HCT116 (cell line): ENCODE measurements at regions not wholly inside any gene's neighbourhood (a gene's known extent, or its start where the extent isn't known, plus 50 kb on each side); places are given as distances from the start of the nearest gene placed in this dataset.
"Not testable (repeated sequence)": the region's sequence is repeated elsewhere in the genome, so short reads cannot be mapped to it uniquely, and the experiment has no call there.

Experiments
- ATAC-seq: fragments of 200-7000 bp; cut with Tn5 transposase; 2 replicates; pipeline ENCODE4 v1.9.1; 2020; ENCODE audit warnings: mild to moderate bottlenecking, moderate library complexity
- BruUV-seq: library from RNA; stranded (reverse); fragments of 400-500 nt; replicated peaks from 2 replicates; lab custom pipeline; 2021; lab: Mats Ljungman, UMichigan
- CTCF ChIA-PET: fragments of 300-600 bp; sonication (Branson Sonifier 250); formaldehyde crosslinking; loops from one replicate; lab custom pipeline; 2021; ENCODE audit warnings: antibody characterized with exemption; lab: Charles Lee
- POLR2A ChIA-PET: fragments of 300-600, 350-600 bp; sonication (Branson Sonifier 250); formaldehyde crosslinking; loops from one replicate; lab custom pipeline; 2021; ENCODE audit warnings: antibody characterized with exemption; lab: Charles Lee
- RAD21 ChIA-PET, 2 experiments: fragments of 300-600 bp; sonication (Branson Sonifier 250); formaldehyde crosslinking; loops; one replicate each; lab custom pipeline; 2023; ENCODE audit warnings: low total read pairs in 2 of 2; ENCODE audit not compliant: uncharacterized antibody in 2 of 2, unreplicated experiment in 2 of 2, low non-redundant PET in 1 of 2; lab: Charles Lee
- DNase-seq: peaks from one replicate; pipeline ENCODE4 v3.0.0-alpha.2; 2010; ENCODE audit warnings: low read depth, low spot score
- H2AFZ ChIP-seq: fragments of 200-600 bp; shearing (Covaris generic), sonication (generic); 2 replicates; pipeline ENCODE4 v1.6.1; 2017; ENCODE audit warnings: low read depth, mixed run types, mixed read lengths, antibody characterized with exemption, low read length; ENCODE audit not compliant: poor library complexity, severe bottlenecking
- H3K27ac ChIP-seq: 2 replicates; pipeline ENCODE4 v1.5.1; 2012; ENCODE audit warnings: low read depth, low read length
- H3K27me3 ChIP-seq: fragments of 200-600 bp; sonication (generic); 2 replicates; pipeline ENCODE4 v1.6.1; 2016; ENCODE audit warnings: mixed run types, low read length, mixed read lengths; ENCODE audit not compliant: insufficient read depth
- H3K36me3 ChIP-seq, 2 experiments: fragments of 200-500 bp in 1 of 2; fragments of 200-600 bp in 1 of 2; sonication (Bioruptor generic) in 1 of 2; sonication (generic) in 1 of 2; 2 replicates each; pipeline versions ENCODE4 v1.5.1 to v1.6.1; 2014 to 2016; ENCODE audit warnings: low read length in 2 of 2, inconsistent platforms in 1 of 2, mixed read lengths in 1 of 2, mixed run types in 1 of 2; ENCODE audit not compliant: insufficient read depth in 2 of 2, control insufficient read depth in 1 of 2
- H3K4me1 ChIP-seq, 2 experiments: fragments of 200-600 bp in 1 of 2; sonication (generic) in 1 of 2; 2 replicates each; pipeline versions ENCODE4 v1.5.1 to v1.6.1; 2012 to 2017; ENCODE audit warnings: low read length in 2 of 2, inconsistent platforms in 1 of 2, mild to moderate bottlenecking in 1 of 2, mixed read lengths in 1 of 2, mixed run types in 1 of 2, moderate library complexity in 1 of 2; ENCODE audit not compliant: insufficient read depth in 2 of 2, control insufficient read depth in 1 of 2
- H3K4me2 ChIP-seq: fragments of 200-600 bp; sonication (generic); 2 replicates; pipeline ENCODE4 v1.6.1; 2017; ENCODE audit warnings: mixed run types, low read length, mixed read lengths
- H3K4me3 ChIP-seq, 2 experiments: fragments of 200-600 bp in 1 of 2; sonication (generic) in 1 of 2; replicated peaks in 1 of 2; 2 replicates each; pipeline ENCODE4 v1.5.1; 2011 to 2016; ENCODE audit warnings: low read length in 2 of 2, control low read depth in 1 of 2, low read depth in 1 of 2, mild to moderate bottlenecking in 1 of 2, mixed read lengths in 1 of 2, mixed run types in 1 of 2
- H3K79me2 ChIP-seq: fragments of 200-600 bp; sonication (generic); 2 replicates; pipeline ENCODE4 v1.6.1; 2017; ENCODE audit warnings: mild to moderate bottlenecking, mixed run types, low read length, moderate library complexity, mixed read lengths; ENCODE audit not compliant: insufficient read depth
- H3K9ac ChIP-seq: fragments of 200-600 bp; sonication (generic); 2 replicates; pipeline ENCODE4 v1.6.1; 2016; ENCODE audit warnings: low read length, mixed read lengths
- H3K9me2 ChIP-seq: fragments of 200-600 bp; sonication (generic), shearing (Covaris generic); 2 replicates; pipeline ENCODE4 v1.6.1; 2017; ENCODE audit warnings: mixed run types, mild to moderate bottlenecking, moderate library complexity; ENCODE audit not compliant: insufficient read depth
- H3K9me3 ChIP-seq, 2 experiments: fragments of 200-500 bp in 1 of 2; fragments of 200-600 bp in 1 of 2; sonication (Bioruptor generic) in 1 of 2; sonication (generic) in 1 of 2; 2 replicates each; pipeline ENCODE4 v1.6.1; 2014 to 2017; ENCODE audit warnings: low read length in 2 of 2, mixed read lengths in 2 of 2, inconsistent platforms in 1 of 2, low read depth in 1 of 2, mild to moderate bottlenecking in 1 of 2, mixed run types in 1 of 2, moderate library complexity in 1 of 2; ENCODE audit not compliant: control insufficient read depth in 1 of 2, insufficient read depth in 1 of 2
- H4K20me1 ChIP-seq: fragments of 200-600 bp; sonication (generic), shearing (Covaris generic); 2 replicates; pipeline ENCODE4 v1.6.1; 2017; ENCODE audit warnings: mixed run types, mild to moderate bottlenecking, moderate library complexity; ENCODE audit not compliant: insufficient read depth
- ATF3 ChIP-seq: IDR thresholded peaks from 2 replicates; pipeline ENCODE4 v1.6.1; 2012
- CBX3 ChIP-seq: IDR thresholded peaks from 2 replicates; pipeline ENCODE4 v1.6.1; 2012; ENCODE audit warnings: low read depth
- CEBPB ChIP-seq: IDR thresholded peaks from 2 replicates; pipeline ENCODE4 v1.6.1; 2012; ENCODE audit warnings: low read depth
- CTCF ChIP-seq, 3 experiments: fragments of 200-600 bp in 1 of 3; sonication (generic) in 1 of 3; IDR thresholded peaks in 2 of 3; conservative IDR thresholded peaks in 1 of 3; 2 replicates each; pipeline ENCODE4 v1.5.1; 2012 to 2017; ENCODE audit warnings: low read depth in 2 of 3, low read length in 2 of 3, antibody characterized with exemption in 1 of 3, borderline replicate concordance in 1 of 3, control low read depth in 1 of 3, mild to moderate bottlenecking in 1 of 3, mixed read lengths in 1 of 3, mixed run types in 1 of 3, moderate library complexity in 1 of 3; ENCODE audit not compliant: insufficient read depth in 1 of 3
- EGR1 ChIP-seq: IDR thresholded peaks from 2 replicates; pipeline ENCODE4 v1.6.1; 2012; ENCODE audit warnings: low read depth
- ELF1 ChIP-seq: IDR thresholded peaks from 2 replicates; pipeline ENCODE4 v1.6.1; 2012; ENCODE audit warnings: low read depth, borderline replicate concordance
- FOSL1 ChIP-seq: IDR thresholded peaks from 2 replicates; pipeline ENCODE4 v1.6.1; 2012; ENCODE audit warnings: low read depth
- JUND ChIP-seq: IDR thresholded peaks from 2 replicates; pipeline ENCODE4 v1.6.1; 2012
- MAX ChIP-seq: IDR thresholded peaks from 2 replicates; pipeline ENCODE4 v1.6.1; 2012
- POLR2A ChIP-seq: IDR thresholded peaks from 2 replicates; pipeline ENCODE4 v1.7.0; 2011; ENCODE audit warnings: borderline replicate concordance; ENCODE audit not compliant: insufficient read depth, insufficient read length; ENCODE audit errors: extremely low read depth
- RAD21 ChIP-seq: IDR thresholded peaks from 2 replicates; pipeline ENCODE4 v1.6.1; 2012; ENCODE audit warnings: low read depth, mild to moderate bottlenecking
- SIN3A ChIP-seq: IDR thresholded peaks from 2 replicates; pipeline ENCODE4 v1.6.1; 2012; ENCODE audit warnings: low read depth
- SP1 ChIP-seq: IDR thresholded peaks from 2 replicates; pipeline ENCODE4 v1.6.1; 2012; ENCODE audit warnings: low read depth
- YY1 ChIP-seq: IDR thresholded peaks from 2 replicates; pipeline ENCODE4 v1.6.1; 2011; ENCODE audit warnings: low read length, low read depth, moderate library complexity, mild to moderate bottlenecking; ENCODE audit not compliant: insufficient replicate concordance; ENCODE audit errors: extremely low read depth
- ZFX ChIP-seq: fragments of 450-650 bp; IDR thresholded peaks from 2 replicates; pipeline ENCODE4 v1.6.1; 2017
- ZNF274 ChIP-seq: fragments of 200-500 bp; sonication (Bioruptor generic); IDR thresholded peaks from 2 replicates; pipeline ENCODE4 v1.6.1; 2014; ENCODE audit warnings: mild to moderate bottlenecking, low read depth, low read length, inconsistent platforms
- intact Hi-C: fragments of 100-400 bp; cut with micrococcal nuclease; formaldehyde crosslinking; loops from 2 replicates; pipeline ENCODE4 v1.10.0; 2022
- TF ChIP-seq, protein P1 (sequence below): IDR thresholded peaks from 2 replicates; pipeline ENCODE4 v1.6.1; 2011; ENCODE audit warnings: mild to moderate bottlenecking, low read length, moderate library complexity; ENCODE audit not compliant: insufficient replicate concordance; ENCODE audit errors: extremely low read depth

DNA sequence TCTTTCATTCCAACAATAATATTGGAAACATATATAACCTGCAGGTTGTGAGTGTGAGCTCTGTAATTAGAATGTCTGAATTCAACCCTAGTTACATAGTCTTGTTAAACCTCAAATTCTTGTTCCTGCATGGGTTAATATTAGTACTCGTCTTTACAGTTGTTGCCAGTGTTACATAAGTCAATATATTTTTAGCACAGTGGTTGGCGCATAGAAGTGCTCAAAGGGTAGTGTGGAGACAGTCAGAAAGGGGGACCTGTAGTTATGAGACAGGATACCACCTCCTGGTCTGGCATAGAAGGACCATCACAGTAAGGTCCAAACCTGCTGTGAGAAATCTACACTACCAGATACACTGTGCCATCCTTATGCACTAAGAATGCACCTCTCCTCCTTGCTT is 1045.9 kb upstream of the SLIT2 start:
- Histone ChIP-seq H3K9me3 (no peaks in the 10 kb centered on the region; a peak in 1 of 4 replicates), H3K27me3 (no peaks in the 10 kb centered on the region), H3K9me2 (no peaks in the 10 kb centered on the region), H3K79me2 (no peaks in the 10 kb centered on the region), H3K4me3 (no peak overlapping the region), H2AFZ (no peak overlapping the region), H3K27ac (no peak overlapping the region), H3K4me1 (no peaks in the 10 kb centered on the region), H3K36me3 (no peaks in the 10 kb centered on the region), H4K20me1 (no peaks in the 10 kb centered on the region), H3K4me2 (no peak overlapping the region), H3K9ac (no peak overlapping the region)
- TF ChIP-seq SP1, result no peak
- no peak for TF ChIP-seq SIN3A
- no peak for TF ChIP-seq ZNF274
- TF ChIP-seq RAD21, result no peak
- TF ChIP-seq JUND, result no peak
- TF ChIP-seq ATF3, result no peak
- TF ChIP-seq ZFX, result no peak
- TF ChIP-seq, protein P1, sequence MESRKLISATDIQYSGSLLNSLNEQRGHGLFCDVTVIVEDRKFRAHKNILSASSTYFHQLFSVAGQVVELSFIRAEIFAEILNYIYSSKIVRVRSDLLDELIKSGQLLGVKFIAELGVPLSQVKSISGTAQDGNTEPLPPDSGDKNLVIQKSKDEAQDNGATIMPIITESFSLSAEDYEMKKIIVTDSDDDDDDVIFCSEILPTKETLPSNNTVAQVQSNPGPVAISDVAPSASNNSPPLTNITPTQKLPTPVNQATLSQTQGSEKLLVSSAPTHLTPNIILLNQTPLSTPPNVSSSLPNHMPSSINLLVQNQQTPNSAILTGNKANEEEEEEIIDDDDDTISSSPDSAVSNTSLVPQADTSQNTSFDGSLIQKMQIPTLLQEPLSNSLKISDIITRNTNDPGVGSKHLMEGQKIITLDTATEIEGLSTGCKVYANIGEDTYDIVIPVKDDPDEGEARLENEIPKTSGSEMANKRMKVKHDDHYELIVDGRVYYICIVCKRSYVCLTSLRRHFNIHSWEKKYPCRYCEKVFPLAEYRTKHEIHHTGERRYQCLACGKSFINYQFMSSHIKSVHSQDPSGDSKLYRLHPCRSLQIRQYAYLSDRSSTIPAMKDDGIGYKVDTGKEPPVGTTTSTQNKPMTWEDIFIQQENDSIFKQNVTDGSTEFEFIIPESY, result no peak
- no peak for TF ChIP-seq MAX
- no peak for TF ChIP-seq ELF1
- no peak for TF ChIP-seq CTCF (IDR thresholded peaks at IDR 0.05 in 2 of 3, conservative IDR thresholded peaks at IDR 0.05 in 1 of 3; ENCODE audit: borderline replicate concordance in 1 of 3, insufficient read depth in 1 of 3, low read depth in 2 of 3, low read length in 2 of 3)
- TF ChIP-seq EGR1, result no peak
- no peak for TF ChIP-seq CEBPB
- no peak for TF ChIP-seq CBX3
- TF ChIP-seq YY1, result no peak
- TF ChIP-seq FOSL1, result no peak
- no peak for TF ChIP-seq POLR2A
- ChIA-PET RAD21 (no interaction called here), POLR2A (no interaction called here), CTCF (no interaction called here)
- no TSS peak for BruUV-seq
- intact Hi-C loops, result no loop called here
- no peak for DNase-seq
- no peak for ATAC-seq

DNA sequence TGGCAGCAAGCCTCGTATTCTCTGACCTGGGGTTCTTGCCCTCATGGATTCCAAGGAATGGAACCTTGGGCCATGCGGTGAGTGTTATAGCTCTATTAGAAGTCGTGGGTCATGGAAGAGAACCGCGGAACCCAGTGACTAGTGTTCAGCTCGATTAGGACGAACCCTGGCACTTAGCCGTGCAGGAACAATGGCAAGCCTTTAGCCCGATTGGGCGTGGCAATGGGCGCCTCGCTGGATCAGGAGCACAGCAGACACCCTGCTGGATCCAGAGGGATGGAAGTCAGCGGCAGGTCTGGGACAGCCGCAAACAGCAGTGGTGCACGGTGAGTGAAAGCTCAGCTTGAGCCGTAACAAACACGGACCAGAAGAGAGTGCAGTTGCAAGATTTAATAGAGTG is 1053.9 kb upstream of the SLIT2 start:
- CTCF ChIA-PET, H3K27ac ChIP-seq, H3K27me3 ChIP-seq, BruUV-seq, H3K79me2 ChIP-seq, H3K9ac ChIP-seq, H3K9me3 ChIP-seq, intact Hi-C loops, H3K9me2 ChIP-seq, H4K20me1 ChIP-seq, H3K4me2 ChIP-seq, H3K4me1 ChIP-seq, RAD21 ChIA-PET, POLR2A ChIA-PET, H2AFZ ChIP-seq, DNase-seq, H3K36me3 ChIP-seq, H3K4me3 ChIP-seq, ATAC-seq: not testable (repeated sequence)
